ENCODE measurements at regions not wholly inside any gene's neighbourhood (a gene's known extent, or its start where the extent isn't known, plus 50 kb on each side); places are given as distances from the start of the nearest gene placed in this dataset.
"Not testable (repeated sequence)": the region's sequence is repeated elsewhere in the genome, so short reads cannot be mapped to it uniquely, and the experiment has no call there.

DNA sequence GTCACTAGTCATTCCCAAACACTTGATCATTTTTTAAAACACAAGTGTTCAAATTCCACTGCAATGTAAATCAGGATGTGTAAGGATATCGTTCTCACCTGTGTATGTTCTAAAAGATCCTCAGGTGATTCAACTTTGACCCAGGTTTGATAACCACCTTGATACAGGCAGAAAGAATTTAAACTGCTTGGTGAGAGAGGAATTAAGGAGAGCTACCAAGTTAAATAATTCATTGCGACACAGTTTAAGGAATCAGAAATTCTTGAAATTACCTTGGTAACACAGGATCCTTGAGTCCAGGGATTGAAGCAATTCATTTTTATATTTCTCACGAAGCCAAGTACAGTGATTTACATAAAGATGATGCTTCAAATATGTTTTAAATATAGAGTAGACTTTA lies 80.7 kb upstream of the EHBP1 start:
- Histone ChIP-seq H3K27me3 (ENCODE audit: insufficient read depth, low read length, poor library complexity) (no peaks in the 10 kb centered on the region), H2AFZ (ENCODE audit: low read depth, low read length) (no peak overlapping the region), H3K36me3 (ENCODE audit: insufficient read depth, low read length) (no peaks in the 10 kb centered on the region), H3K9me3 (ENCODE audit: insufficient read depth, low read length, severe bottlenecking) (no peaks in the 10 kb centered on the region), H3K27ac (ENCODE audit: low read length) (no peak overlapping the region), H3K4me2 (ENCODE audit: insufficient read depth, low read length) (no peak overlapping the region), H3K4me1 (ENCODE audit: insufficient read depth, low read length) (no peaks in the 10 kb centered on the region), H3K79me2 (ENCODE audit: insufficient read depth, low read length) (no peaks in the 10 kb centered on the region), H4K20me1 (ENCODE audit: insufficient read depth, low read length) (no peaks in the 10 kb centered on the region), H3K4me3 (ENCODE audit: low read depth in 1 of 2, low read length in 2 of 2) (no peak overlapping the region), H3K9ac (ENCODE audit: low read depth, low read length) (no peak overlapping the region)
- ATAC-seq (ENCODE audit: insufficient read depth, low read depth) (no peak), DNase-seq (no peak)
- TF ChIP-seq EZH2 (IDR thresholded peaks at IDR 0.05; ENCODE audit: borderline replicate concordance, low read depth, low read length, severe bottlenecking): no peak
- TF ChIP-seq, protein P1, sequence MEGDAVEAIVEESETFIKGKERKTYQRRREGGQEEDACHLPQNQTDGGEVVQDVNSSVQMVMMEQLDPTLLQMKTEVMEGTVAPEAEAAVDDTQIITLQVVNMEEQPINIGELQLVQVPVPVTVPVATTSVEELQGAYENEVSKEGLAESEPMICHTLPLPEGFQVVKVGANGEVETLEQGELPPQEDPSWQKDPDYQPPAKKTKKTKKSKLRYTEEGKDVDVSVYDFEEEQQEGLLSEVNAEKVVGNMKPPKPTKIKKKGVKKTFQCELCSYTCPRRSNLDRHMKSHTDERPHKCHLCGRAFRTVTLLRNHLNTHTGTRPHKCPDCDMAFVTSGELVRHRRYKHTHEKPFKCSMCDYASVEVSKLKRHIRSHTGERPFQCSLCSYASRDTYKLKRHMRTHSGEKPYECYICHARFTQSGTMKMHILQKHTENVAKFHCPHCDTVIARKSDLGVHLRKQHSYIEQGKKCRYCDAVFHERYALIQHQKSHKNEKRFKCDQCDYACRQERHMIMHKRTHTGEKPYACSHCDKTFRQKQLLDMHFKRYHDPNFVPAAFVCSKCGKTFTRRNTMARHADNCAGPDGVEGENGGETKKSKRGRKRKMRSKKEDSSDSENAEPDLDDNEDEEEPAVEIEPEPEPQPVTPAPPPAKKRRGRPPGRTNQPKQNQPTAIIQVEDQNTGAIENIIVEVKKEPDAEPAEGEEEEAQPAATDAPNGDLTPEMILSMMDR (IDR thresholded peaks at IDR 0.05; ENCODE audit: borderline replicate concordance, extremely low read depth, low read length, poor library complexity, severe bottlenecking): no peak

DNA sequence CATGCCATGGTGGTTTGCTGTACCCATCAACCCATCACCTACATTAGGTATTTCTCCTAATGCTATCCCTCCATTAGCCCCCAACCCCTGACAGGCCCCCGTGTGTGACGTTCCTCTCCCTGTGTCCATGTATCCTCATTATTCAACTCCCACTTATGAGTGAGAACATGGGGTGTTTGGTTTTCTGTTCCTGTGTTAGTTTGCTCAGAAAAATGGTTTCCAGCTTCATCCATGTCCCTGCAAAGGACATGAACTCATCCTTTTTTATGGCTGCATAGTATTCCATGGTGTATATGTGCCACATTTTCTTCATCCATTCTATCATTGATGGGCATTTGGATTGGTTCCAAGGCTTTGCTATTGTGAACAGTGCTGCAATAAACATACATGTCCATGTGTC lies 89.0 kb upstream of the EHBP1 start:
- H2AFZ ChIP-seq (ENCODE audit: low read depth, low read length); H3K9ac ChIP-seq (ENCODE audit: low read depth, low read length); H3K9me3 ChIP-seq (ENCODE audit: insufficient read depth, low read length, severe bottlenecking); H3K4me1 ChIP-seq (ENCODE audit: insufficient read depth, low read length); ATAC-seq (ENCODE audit: insufficient read depth, low read depth); H3K27me3 ChIP-seq (ENCODE audit: insufficient read depth, low read length, poor library complexity); DNase-seq; H3K4me3 ChIP-seq (ENCODE audit: low read depth in 1 of 2, low read length in 2 of 2); H3K27ac ChIP-seq (ENCODE audit: low read length); H3K36me3 ChIP-seq (ENCODE audit: insufficient read depth, low read length); H3K79me2 ChIP-seq (ENCODE audit: insufficient read depth, low read length); H4K20me1 ChIP-seq (ENCODE audit: insufficient read depth, low read length); H3K4me2 ChIP-seq (ENCODE audit: insufficient read depth, low read length): not testable (repeated sequence)

GRCh38 chr2:62611854-62612253 lies 93.7 kb upstream of the EHBP1 start:
- H3K36me3 ChIP-seq (ENCODE audit: insufficient read depth, low read length): no peaks in the 10 kb centered on the region
- no peak overlapping the region for H2AFZ ChIP-seq (ENCODE audit: low read depth, low read length)
- no peaks in the 10 kb centered on the region for H3K9me3 ChIP-seq (ENCODE audit: insufficient read depth, low read length, severe bottlenecking)
- H3K4me3 ChIP-seq (ENCODE audit: low read depth in 1 of 2, low read length in 2 of 2): no peak overlapping the region
- no peak for TF ChIP-seq EZH2 (IDR thresholded peaks at IDR 0.05; ENCODE audit: borderline replicate concordance, low read depth, low read length, severe bottlenecking)
- TF ChIP-seq, protein P1 (IDR thresholded peaks at IDR 0.05; ENCODE audit: borderline replicate concordance, extremely low read depth, low read length, poor library complexity, severe bottlenecking): no peak
- H3K9ac ChIP-seq (ENCODE audit: low read depth, low read length): no peak overlapping the region
- H3K79me2 ChIP-seq (ENCODE audit: insufficient read depth, low read length): no peaks in the 10 kb centered on the region
- H3K4me2 ChIP-seq (ENCODE audit: insufficient read depth, low read length): no peak overlapping the region
- DNase-seq (no peak), ATAC-seq (ENCODE audit: insufficient read depth, low read depth) (no peak)
- no peaks in the 10 kb centered on the region for H3K4me1 ChIP-seq (ENCODE audit: insufficient read depth, low read length)
- no peak overlapping the region for H3K27ac ChIP-seq (ENCODE audit: low read length)
- H3K27me3 ChIP-seq (ENCODE audit: insufficient read depth, low read length, poor library complexity): peaks cover 3% of the 10 kb centered on the region
- no peaks in the 10 kb centered on the region for H4K20me1 ChIP-seq (ENCODE audit: insufficient read depth, low read length)

GRCh38 chr2:62605471-62605870 lies 99.5 kb upstream of the TMEM17 start:
- not testable (repeated sequence) for H3K4me3 ChIP-seq (ENCODE audit: low read depth in 1 of 2, low read length in 2 of 2); H3K27me3 ChIP-seq (ENCODE audit: insufficient read depth, low read length, poor library complexity); H3K36me3 ChIP-seq (ENCODE audit: insufficient read depth, low read length); H3K9ac ChIP-seq (ENCODE audit: low read depth, low read length); H3K79me2 ChIP-seq (ENCODE audit: insufficient read depth, low read length); ATAC-seq (ENCODE audit: insufficient read depth, low read depth); H4K20me1 ChIP-seq (ENCODE audit: insufficient read depth, low read length); H2AFZ ChIP-seq (ENCODE audit: low read depth, low read length); H3K4me2 ChIP-seq (ENCODE audit: insufficient read depth, low read length); H3K27ac ChIP-seq (ENCODE audit: low read length); H3K9me3 ChIP-seq (ENCODE audit: insufficient read depth, low read length, severe bottlenecking); H3K4me1 ChIP-seq (ENCODE audit: insufficient read depth, low read length)
- DNase-seq: peak; percentile 7
